ENCODE measurements at regions not wholly inside any gene's neighbourhood (a gene's known extent, or its start where the extent isn't known, plus 50 kb on each side); places are given as distances from the start of the nearest gene placed in this dataset.

DNA sequence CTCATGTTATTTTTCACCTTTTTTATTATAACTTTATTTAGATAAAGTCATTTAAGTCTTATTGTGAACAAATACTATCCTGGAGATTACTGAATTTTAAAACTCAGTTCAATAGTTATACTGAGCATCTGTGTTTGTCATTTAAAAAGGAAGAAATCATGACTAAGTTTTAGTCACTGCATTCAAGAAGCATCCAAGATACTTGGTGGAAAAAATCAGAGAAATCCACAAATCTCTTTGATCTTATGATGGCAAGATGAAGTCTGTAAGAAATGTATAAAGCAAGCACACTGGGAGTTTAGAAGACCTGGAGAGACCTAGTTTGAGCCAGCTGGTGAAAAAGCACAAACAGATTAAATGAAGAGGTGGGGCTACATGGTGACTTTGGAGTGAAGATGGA lies 529.8 kb upstream of the IGFBP3 start:
- H3K79me1 ChIP-seq (ENCODE audit: low read depth, low read length) = no peaks in the 10 kb centered on the region
- H4K20me1 ChIP-seq (replicated peaks in 1 of 2; ENCODE audit: control insufficient read depth in 1 of 2, insufficient read depth in 2 of 2, low read length in 2 of 2) = no peaks in the 10 kb centered on the region
- H3K4ac ChIP-seq (replicated peaks; ENCODE audit: insufficient read length, low read depth, low read length) = no peak overlapping the region
- H3K4me2 ChIP-seq (ENCODE audit: insufficient read depth in 1 of 2, low read depth in 2 of 2, low read length in 2 of 2) = no peak overlapping the region
- no peak overlapping the region for H2AFZ ChIP-seq (ENCODE audit: low read length)
- H3K9ac ChIP-seq (replicated peaks in 1 of 4; ENCODE audit: extremely low read depth in 1 of 4, low read depth in 3 of 4, low read length in 3 of 4) = no peak overlapping the region
- no peak overlapping the region for H2BK20ac ChIP-seq (ENCODE audit: low read length)
- no peaks in the 10 kb centered on the region for H3K4me1 ChIP-seq (replicated peaks in 1 of 4; ENCODE audit: control insufficient read depth in 3 of 4, insufficient read depth in 4 of 4, low read length in 3 of 4)
- no peak overlapping the region for H3K18ac ChIP-seq (ENCODE audit: extremely low read depth, low read length)
- no peak overlapping the region for H2BK15ac ChIP-seq (ENCODE audit: low read length)
- CTCF ChIA-PET (ENCODE audit: partially characterized antibody) = no interaction called here
- H3K27ac ChIP-seq (ENCODE audit: low read depth, low read length) = no peak overlapping the region
- POLR2A ChIA-PET (ENCODE audit: partially characterized antibody) = no interaction called here
- H4K91ac ChIP-seq (replicated peaks; ENCODE audit: insufficient read length, low read length) = no peak overlapping the region
- no peak overlapping the region for H2BK5ac ChIP-seq (ENCODE audit: low read depth, low read length)
- no peaks in the 10 kb centered on the region for H3K23me2 ChIP-seq (ENCODE audit: low read depth, low read length)
- no peak for DNase-seq (ENCODE audit: low read depth in 1 of 2, low spot score in 2 of 2)
- no peak for FAIRE-seq
- no peak overlapping the region for H3K23ac ChIP-seq (ENCODE audit: insufficient read length)
- H3K9me3 ChIP-seq (ENCODE audit: insufficient read depth in 2 of 2, low read depth in 1 of 2, low read length in 1 of 2) = peaks cover 0 to 2% of the 10 kb centered on the region in 2 experiments; a peak in 2 of 4 replicates
- no peak overlapping the region for H4K8ac ChIP-seq (ENCODE audit: extremely low read depth, insufficient read depth, low read length)
- no peak overlapping the region for H4K5ac ChIP-seq (ENCODE audit: insufficient read length, low read depth, low read length)
- no peak overlapping the region for H3K56ac ChIP-seq (replicated peaks; ENCODE audit: insufficient read length, low read depth, low read length)
- H2BK120ac ChIP-seq (replicated peaks; ENCODE audit: low read depth, low read length) = no peak overlapping the region
- H3K36me3 ChIP-seq (ENCODE audit: control insufficient read depth in 2 of 4, insufficient read depth in 4 of 4, low read length in 3 of 4) = no peaks in the 10 kb centered on the region
- no peak overlapping the region for H2BK12ac ChIP-seq (ENCODE audit: low read depth, low read length)
- H2AK5ac ChIP-seq (ENCODE audit: low read depth, low read length) = no peak overlapping the region
- no peaks in the 10 kb centered on the region for H3K27me3 ChIP-seq (replicated peaks in 1 of 4; ENCODE audit: control insufficient read depth in 3 of 4, extremely low read depth in 1 of 4, insufficient read depth in 3 of 4, low read length in 3 of 4)
- H3K79me2 ChIP-seq (ENCODE audit: control insufficient read depth in 1 of 2, insufficient read depth in 2 of 2, low read length in 2 of 2) = no peaks in the 10 kb centered on the region
- no peak overlapping the region for H3K4me3 ChIP-seq (ENCODE audit: extremely low read depth in 1 of 4, insufficient read depth in 2 of 4, low read depth in 3 of 4, low read length in 4 of 4)
- no peak overlapping the region for H3K14ac ChIP-seq (ENCODE audit: insufficient read length)
- no peak for TF ChIP-seq SUZ12 (IDR thresholded peaks at IDR 0.05; ENCODE audit: low read length)
- no peak for TF ChIP-seq TCF12 (IDR thresholded peaks at IDR 0.05; ENCODE audit: low read depth, low read length)
- TF ChIP-seq, protein P1, sequence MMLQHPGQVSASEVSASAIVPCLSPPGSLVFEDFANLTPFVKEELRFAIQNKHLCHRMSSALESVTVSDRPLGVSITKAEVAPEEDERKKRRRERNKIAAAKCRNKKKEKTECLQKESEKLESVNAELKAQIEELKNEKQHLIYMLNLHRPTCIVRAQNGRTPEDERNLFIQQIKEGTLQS (IDR thresholded peaks at IDR 0.05; ENCODE audit: insufficient read depth, low read depth, low read length) = no peak
- no peak for TF ChIP-seq RXRA (IDR thresholded peaks at IDR 0.05; ENCODE audit: insufficient read depth, low read depth, low read length)
- TF ChIP-seq YY1 (IDR thresholded peaks at IDR 0.05; ENCODE audit: low read depth, low read length) = no peak
- TF ChIP-seq, protein P2, sequence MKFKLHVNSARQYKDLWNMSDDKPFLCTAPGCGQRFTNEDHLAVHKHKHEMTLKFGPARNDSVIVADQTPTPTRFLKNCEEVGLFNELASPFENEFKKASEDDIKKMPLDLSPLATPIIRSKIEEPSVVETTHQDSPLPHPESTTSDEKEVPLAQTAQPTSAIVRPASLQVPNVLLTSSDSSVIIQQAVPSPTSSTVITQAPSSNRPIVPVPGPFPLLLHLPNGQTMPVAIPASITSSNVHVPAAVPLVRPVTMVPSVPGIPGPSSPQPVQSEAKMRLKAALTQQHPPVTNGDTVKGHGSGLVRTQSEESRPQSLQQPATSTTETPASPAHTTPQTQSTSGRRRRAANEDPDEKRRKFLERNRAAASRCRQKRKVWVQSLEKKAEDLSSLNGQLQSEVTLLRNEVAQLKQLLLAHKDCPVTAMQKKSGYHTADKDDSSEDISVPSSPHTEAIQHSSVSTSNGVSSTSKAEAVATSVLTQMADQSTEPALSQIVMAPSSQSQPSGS (IDR thresholded peaks at IDR 0.05; ENCODE audit: low read length) = no peak
- TF ChIP-seq SP2 (IDR thresholded peaks at IDR 0.05; ENCODE audit: low read length) = no peak
- TF ChIP-seq EZH2 (IDR thresholded peaks at IDR 0.05; ENCODE audit: low read depth, low read length, severe bottlenecking) = no peak
- TF ChIP-seq EGR1 (IDR thresholded peaks at IDR 0.05; ENCODE audit: borderline replicate concordance, low read depth, low read length) = no peak
- TF ChIP-seq, protein P3, sequence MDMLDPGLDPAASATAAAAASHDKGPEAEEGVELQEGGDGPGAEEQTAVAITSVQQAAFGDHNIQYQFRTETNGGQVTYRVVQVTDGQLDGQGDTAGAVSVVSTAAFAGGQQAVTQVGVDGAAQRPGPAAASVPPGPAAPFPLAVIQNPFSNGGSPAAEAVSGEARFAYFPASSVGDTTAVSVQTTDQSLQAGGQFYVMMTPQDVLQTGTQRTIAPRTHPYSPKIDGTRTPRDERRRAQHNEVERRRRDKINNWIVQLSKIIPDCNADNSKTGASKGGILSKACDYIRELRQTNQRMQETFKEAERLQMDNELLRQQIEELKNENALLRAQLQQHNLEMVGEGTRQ (IDR thresholded peaks at IDR 0.05; ENCODE audit: low read length) = no peak
- TF ChIP-seq TEAD4 (IDR thresholded peaks at IDR 0.05; ENCODE audit: low read depth, low read length) = no peak
- no peak for TF ChIP-seq SAP30 (IDR thresholded peaks at IDR 0.05; ENCODE audit: insufficient read depth, insufficient replicate concordance, low read length)

All from H1 (cell line).